PC-9 (cell line): ENCODE measurements at regions not wholly inside any gene's neighbourhood (a gene's known extent, or its start where the extent isn't known, plus 50 kb on each side); places are given as distances from the start of the nearest gene placed in this dataset.

ENCODE experiments used
- EZH2 ChIP-seq: fragments of 200-600 bp; sonication (generic); IDR thresholded peaks from 2 replicates; pipeline ENCODE4 v1.8.0; 2017; ENCODE audit warnings: antibody characterized with exemption, low read depth
- TF ChIP-seq, protein P1 (sequence below): fragments of 200-600 bp; sonication (generic); conservative IDR thresholded peaks from 2 replicates; pipeline ENCODE4 v1.6.1; 2017; ENCODE audit warnings: mixed run types, antibody characterized with exemption, mild to moderate bottlenecking, moderate library complexity

DNA sequence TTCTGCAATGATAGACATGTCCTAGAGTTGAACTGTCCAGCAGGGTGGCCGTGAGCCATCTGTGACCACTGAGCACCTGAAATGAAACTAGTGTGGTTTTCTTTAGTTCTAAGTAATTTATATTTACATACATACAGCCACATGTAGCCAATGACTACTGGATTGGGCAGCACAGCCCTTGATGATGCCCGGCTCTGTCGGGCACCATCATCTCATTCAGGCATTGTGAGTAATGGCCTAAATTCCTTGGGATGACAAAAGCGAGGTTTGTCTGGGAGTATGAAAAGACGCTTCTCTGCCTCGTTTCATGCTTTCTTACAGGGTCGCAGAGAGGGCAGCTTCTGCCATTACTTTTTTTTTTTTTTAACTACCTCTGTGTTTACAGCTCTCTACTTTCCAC is 251.9 kb upstream of the HES1 start:
- TF ChIP-seq, protein P1, sequence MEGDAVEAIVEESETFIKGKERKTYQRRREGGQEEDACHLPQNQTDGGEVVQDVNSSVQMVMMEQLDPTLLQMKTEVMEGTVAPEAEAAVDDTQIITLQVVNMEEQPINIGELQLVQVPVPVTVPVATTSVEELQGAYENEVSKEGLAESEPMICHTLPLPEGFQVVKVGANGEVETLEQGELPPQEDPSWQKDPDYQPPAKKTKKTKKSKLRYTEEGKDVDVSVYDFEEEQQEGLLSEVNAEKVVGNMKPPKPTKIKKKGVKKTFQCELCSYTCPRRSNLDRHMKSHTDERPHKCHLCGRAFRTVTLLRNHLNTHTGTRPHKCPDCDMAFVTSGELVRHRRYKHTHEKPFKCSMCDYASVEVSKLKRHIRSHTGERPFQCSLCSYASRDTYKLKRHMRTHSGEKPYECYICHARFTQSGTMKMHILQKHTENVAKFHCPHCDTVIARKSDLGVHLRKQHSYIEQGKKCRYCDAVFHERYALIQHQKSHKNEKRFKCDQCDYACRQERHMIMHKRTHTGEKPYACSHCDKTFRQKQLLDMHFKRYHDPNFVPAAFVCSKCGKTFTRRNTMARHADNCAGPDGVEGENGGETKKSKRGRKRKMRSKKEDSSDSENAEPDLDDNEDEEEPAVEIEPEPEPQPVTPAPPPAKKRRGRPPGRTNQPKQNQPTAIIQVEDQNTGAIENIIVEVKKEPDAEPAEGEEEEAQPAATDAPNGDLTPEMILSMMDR, result no peak
- TF ChIP-seq EZH2, result no peak
